Endothelial cell of umbilical vein (primary cell): ENCODE measurements at regions not wholly inside any gene's neighbourhood (a gene's known extent, or its start where the extent isn't known, plus 50 kb on each side); places are given as distances from the start of the nearest gene placed in this dataset.

ENCODE experiments used
- BruUV-seq: library from RNA; stranded (reverse); fragments of 400-500 nt; replicated peaks from 2 replicates; lab custom pipeline; 2021; lab: Mats Ljungman, UMichigan
- CTCF ChIA-PET: fragments of 300-600, 350-600 bp; sonication (Branson Sonifier 250); formaldehyde crosslinking; loops from one replicate; lab custom pipeline; 2021; ENCODE audit warnings: antibody characterized with exemption, inconsistent platforms; lab: Charles Lee
- POLR2A ChIA-PET: fragments of 300-600, 350-600 bp; sonication (Branson Sonifier 250); formaldehyde crosslinking; loops from one replicate; lab custom pipeline; 2021; ENCODE audit warnings: antibody characterized with exemption, inconsistent platforms; lab: Charles Lee
- DNase-seq: peaks from one replicate; pipeline ENCODE4 v3.0.0-alpha.2; 2011; ENCODE audit warnings: low read depth, low spot score
- FAIRE-seq: peaks from 2 replicates; lab custom pipeline; 2011; peaks lifted over from hg19 to GRCh38; lab: Jason Lieb, UNC
- H2AFZ ChIP-seq: 2 replicates; pipeline ENCODE4 v1.6.0; 2012; ENCODE audit warnings: low read depth, low read length, control low read depth, inconsistent platforms
- H3K27ac ChIP-seq: 2 replicates; pipeline ENCODE4 v1.5.1; 2011; ENCODE audit warnings: low read depth, mild to moderate bottlenecking, control low read depth, low read length, moderate library complexity; ENCODE audit not compliant: insufficient read depth
- H3K27me3 ChIP-seq, 2 experiments: 2 replicates each; pipeline versions ENCODE4 v1.6.0 to v1.6.1; 2011; ENCODE audit warnings: low read length in 2 of 2, mixed read lengths in 1 of 2; ENCODE audit not compliant: control insufficient read depth in 2 of 2, insufficient read depth in 2 of 2
- H3K36me3 ChIP-seq, 2 experiments: 2 replicates in 1 of 2; 3 replicates in 1 of 2; pipeline ENCODE4 v1.5.1; 2011; ENCODE audit warnings: low read length in 2 of 2, mild to moderate bottlenecking in 1 of 2, moderate library complexity in 1 of 2; ENCODE audit not compliant: control insufficient read depth in 2 of 2, insufficient read depth in 2 of 2; ENCODE audit errors: extremely low read depth in 1 of 2
- H3K4me1 ChIP-seq: 3 replicates; pipeline ENCODE4 v1.5.1; 2011; ENCODE audit warnings: mild to moderate bottlenecking, low read length; ENCODE audit not compliant: control insufficient read depth, insufficient read depth; ENCODE audit errors: extremely low read depth
- H3K4me2 ChIP-seq: 2 replicates; pipeline ENCODE4 v1.6.1; 2011; ENCODE audit warnings: low read length, control low read depth, mixed read lengths; ENCODE audit not compliant: insufficient read depth
- H3K4me3 ChIP-seq, 3 experiments: fragments of 200-600 bp in 1 of 3; sonication (generic), shearing (Covaris generic) in 1 of 3; replicated peaks in 1 of 3; 2 replicates each; pipeline ENCODE4 v1.5.1; 2011 to 2016; ENCODE audit warnings: control low read depth in 3 of 3, low read length in 3 of 3, mild to moderate bottlenecking in 2 of 3, inconsistent platforms in 1 of 3, low read depth in 1 of 3, moderate library complexity in 1 of 3; ENCODE audit not compliant: insufficient read depth in 1 of 3
- H3K79me2 ChIP-seq: 2 replicates; pipeline ENCODE4 v1.6.0; 2012; ENCODE audit warnings: low read length, inconsistent platforms; ENCODE audit not compliant: control insufficient read depth, insufficient read depth
- H3K9ac ChIP-seq: replicated peaks from 2 replicates; pipeline ENCODE3; 2011; ENCODE audit warnings: low read length, control low read depth; ENCODE audit not compliant: insufficient read depth; ENCODE audit errors: extremely low read depth
- H3K9me1 ChIP-seq: replicated peaks from 3 replicates; pipeline ENCODE4 v1.6.0; 2011; ENCODE audit warnings: mild to moderate bottlenecking, low read length; ENCODE audit not compliant: control insufficient read depth, insufficient read depth; ENCODE audit errors: extremely low read depth
- H3K9me3 ChIP-seq: replicated peaks from 2 replicates; pipeline ENCODE4 v1.5.1; 2012; ENCODE audit warnings: low read length, inconsistent platforms; ENCODE audit not compliant: control insufficient read depth, insufficient read depth
- H4K20me1 ChIP-seq: replicated peaks from 2 replicates; pipeline ENCODE3; 2011; ENCODE audit warnings: mild to moderate bottlenecking, low read length; ENCODE audit not compliant: control insufficient read depth, insufficient read depth; ENCODE audit errors: extremely low read depth
- FOS ChIP-seq: IDR thresholded peaks from 2 replicates; pipeline ENCODE4 v1.6.1; 2011; ENCODE audit warnings: mild to moderate bottlenecking, low read length, moderate library complexity, borderline replicate concordance; ENCODE audit not compliant: insufficient read depth
- GATA2 ChIP-seq: IDR thresholded peaks from 2 replicates; pipeline ENCODE4 v1.7.0; 2011; ENCODE audit warnings: low read depth, mild to moderate bottlenecking, moderate library complexity, mixed read lengths, low read length; ENCODE audit not compliant: insufficient read length, insufficient read depth
- JUN ChIP-seq: IDR thresholded peaks from 2 replicates; pipeline ENCODE4 v1.6.1; 2011; ENCODE audit warnings: borderline replicate concordance, low read depth; ENCODE audit not compliant: insufficient read length, insufficient read depth
- MYC ChIP-seq: IDR thresholded peaks from one replicate; pipeline ENCODE4 v1.6.1; 2011; ENCODE audit warnings: mild to moderate bottlenecking, low read depth, low read length
- dilution Hi-C: fragments of 300-500 bp; cut with MboI; formaldehyde crosslinking; loops from one replicate; pipeline ENCODE4 v1.15.0; 2019; ENCODE audit warnings: low sequenced_read_pairs; ENCODE audit not compliant: extremely low pct_ligation_motif_present
- intact Hi-C: fragments of 100-400 bp; cut with micrococcal nuclease; formaldehyde crosslinking; loops from one replicate; pipeline ENCODE4 v1.10.0; 2022
- TF ChIP-seq, protein P1 (sequence below), 2 donors: IDR thresholded peaks; 1 replicate in 1 of 2; 2 replicates in 1 of 2; pipeline ENCODE4 v1.5.1; 2011; ENCODE audit warnings: low read length in 2 of 2, mild to moderate bottlenecking in 2 of 2, moderate library complexity in 2 of 2, control low read depth in 1 of 2, inconsistent platforms in 1 of 2, low read depth in 1 of 2; ENCODE audit not compliant: insufficient read depth in 1 of 2; ENCODE audit errors: extremely low read depth in 1 of 2

DNA sequence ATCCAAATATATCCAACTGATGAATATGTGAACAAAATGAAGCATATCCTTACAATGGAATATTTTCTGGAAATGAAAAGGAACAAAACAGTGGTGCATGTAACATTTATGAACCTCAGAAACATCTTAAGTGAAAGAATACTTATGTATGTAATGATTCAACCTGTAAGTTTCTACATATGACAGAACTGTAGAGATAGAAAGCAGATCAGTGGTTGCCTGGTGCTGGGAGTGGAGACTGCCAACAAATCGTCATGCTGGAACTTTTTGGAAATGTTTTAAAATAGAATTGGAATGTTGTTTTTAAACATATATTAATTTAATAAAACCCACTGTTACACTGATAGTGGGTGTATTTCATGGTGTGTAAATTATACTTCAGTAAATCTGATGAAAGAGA, 667.5 kb downstream of the RAPGEF2 start:
- FAIRE-seq (no peak), DNase-seq (no peak)
- Histone ChIP-seq H3K9me1 (no peaks in the 10 kb centered on the region), H3K27ac (no peak overlapping the region), H3K79me2 (no peaks in the 10 kb centered on the region), H3K36me3 (no peaks in the 10 kb centered on the region), H3K4me1 (no peaks in the 10 kb centered on the region), H2AFZ (no peak overlapping the region), H3K4me2 (no peak overlapping the region), H4K20me1 (no peaks in the 10 kb centered on the region), H3K4me3 (no peak overlapping the region), H3K9me3 (no peaks in the 10 kb centered on the region), H3K9ac (no peak overlapping the region), H3K27me3 (no peaks in the 10 kb centered on the region)
- dilution Hi-C loops: no loop called here
- intact Hi-C loops: no loop called here
- TF ChIP-seq, protein P1, sequence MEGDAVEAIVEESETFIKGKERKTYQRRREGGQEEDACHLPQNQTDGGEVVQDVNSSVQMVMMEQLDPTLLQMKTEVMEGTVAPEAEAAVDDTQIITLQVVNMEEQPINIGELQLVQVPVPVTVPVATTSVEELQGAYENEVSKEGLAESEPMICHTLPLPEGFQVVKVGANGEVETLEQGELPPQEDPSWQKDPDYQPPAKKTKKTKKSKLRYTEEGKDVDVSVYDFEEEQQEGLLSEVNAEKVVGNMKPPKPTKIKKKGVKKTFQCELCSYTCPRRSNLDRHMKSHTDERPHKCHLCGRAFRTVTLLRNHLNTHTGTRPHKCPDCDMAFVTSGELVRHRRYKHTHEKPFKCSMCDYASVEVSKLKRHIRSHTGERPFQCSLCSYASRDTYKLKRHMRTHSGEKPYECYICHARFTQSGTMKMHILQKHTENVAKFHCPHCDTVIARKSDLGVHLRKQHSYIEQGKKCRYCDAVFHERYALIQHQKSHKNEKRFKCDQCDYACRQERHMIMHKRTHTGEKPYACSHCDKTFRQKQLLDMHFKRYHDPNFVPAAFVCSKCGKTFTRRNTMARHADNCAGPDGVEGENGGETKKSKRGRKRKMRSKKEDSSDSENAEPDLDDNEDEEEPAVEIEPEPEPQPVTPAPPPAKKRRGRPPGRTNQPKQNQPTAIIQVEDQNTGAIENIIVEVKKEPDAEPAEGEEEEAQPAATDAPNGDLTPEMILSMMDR (IDR thresholded peaks at IDR 0.05; ENCODE audit: extremely low read depth in 1 of 2, insufficient read depth in 1 of 2, low read depth in 1 of 2, low read length in 2 of 2): no peak
- TF ChIP-seq FOS (no peak), GATA2 (no peak)
- BruUV-seq: no TSS peak
- CTCF ChIA-PET: no interaction called here
- POLR2A ChIA-PET: no interaction called here

DNA sequence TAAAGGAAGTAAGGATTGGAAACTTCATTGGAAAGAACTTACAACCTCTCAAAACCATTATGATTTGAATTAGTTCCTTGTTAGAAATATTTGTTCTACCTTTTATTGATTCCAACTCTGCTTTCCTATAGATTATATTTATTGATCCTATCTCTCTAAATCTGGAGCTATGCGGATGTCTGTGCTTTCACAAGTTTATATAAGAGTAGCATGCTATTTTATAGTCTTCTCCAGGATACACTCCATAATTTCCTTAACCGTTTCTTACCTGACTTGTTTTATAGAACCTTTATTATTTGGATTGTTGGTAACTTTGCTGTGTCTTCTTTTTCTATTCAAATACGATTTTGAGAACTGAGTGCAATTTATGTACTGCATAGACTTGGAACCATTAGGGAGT, 668.1 kb downstream of the RAPGEF2 start:
- TF ChIP-seq JUN: no peak
- no peak for TF ChIP-seq MYC
- no peaks in the 10 kb centered on the region for H3K27me3 ChIP-seq
- no peak overlapping the region for H3K27ac ChIP-seq
- no peak overlapping the region for H3K4me3 ChIP-seq
- CTCF ChIA-PET: no interaction called here
- BruUV-seq: no TSS peak
- no peaks in the 10 kb centered on the region for H3K9me1 ChIP-seq
- no peaks in the 10 kb centered on the region for H3K9me3 ChIP-seq
- FAIRE-seq: no peak
- H2AFZ ChIP-seq: no peak overlapping the region
- DNase-seq: no peak
- dilution Hi-C loops (no loop called here), intact Hi-C loops (no loop called here)
- no peak overlapping the region for H3K9ac ChIP-seq
- POLR2A ChIA-PET: no interaction called here
- H3K4me2 ChIP-seq: no peak overlapping the region
- H3K79me2 ChIP-seq: no peaks in the 10 kb centered on the region
- H3K36me3 ChIP-seq: no peaks in the 10 kb centered on the region
- H3K4me1 ChIP-seq: no peaks in the 10 kb centered on the region
- no peaks in the 10 kb centered on the region for H4K20me1 ChIP-seq
